ENCODE measurements at regions not wholly inside any gene's neighbourhood (a gene's known extent, or its start where the extent isn't known, plus 50 kb on each side); places are given as distances from the start of the nearest gene placed in this dataset.

- no peak for TF ChIP-seq CTCF (IDR thresholded peaks at IDR 0.05; ENCODE audit: low read depth, low read length)
- DNase-seq (ENCODE audit: extremely low read depth, low read depth): no peak
Observed at GRCh38 chr2:228283491-228284171, 102.1 kb upstream of the SPHKAP start.

- DNase-seq (ENCODE audit: extremely low read depth, low read depth): no peak
- TF ChIP-seq CTCF (IDR thresholded peaks at IDR 0.05; ENCODE audit: low read depth, low read length): no peak
Observed at GRCh38 chr2:228282376-228282775, 100.9 kb upstream of the SPHKAP start.

GRCh38 chr2:228273159-228273558 is 91.7 kb upstream of the SPHKAP start:
- no peak for DNase-seq (ENCODE audit: extremely low read depth, low read depth)
- TF ChIP-seq CTCF (IDR thresholded peaks at IDR 0.05; ENCODE audit: low read depth, low read length): no peak

- DNase-seq (ENCODE audit: extremely low read depth, low read depth): no peak
- no peak for TF ChIP-seq CTCF (IDR thresholded peaks at IDR 0.05; ENCODE audit: low read depth, low read length)
Observed at GRCh38 chr2:228269351-228269750, 87.9 kb upstream of the SPHKAP start.

- TF ChIP-seq CTCF (IDR thresholded peaks at IDR 0.05; ENCODE audit: low read depth, low read length): no peak
- no peak for DNase-seq (ENCODE audit: extremely low read depth, low read depth)
Observed at GRCh38 chr2:228268756-228269155, 87.3 kb upstream of the SPHKAP start.

- TF ChIP-seq CTCF (IDR thresholded peaks at IDR 0.05; ENCODE audit: low read depth, low read length): no peak
- no peak for DNase-seq (ENCODE audit: extremely low read depth, low read depth)
Observed at GRCh38 chr2:228268301-228268700, 86.8 kb upstream of the SPHKAP start.

- TF ChIP-seq CTCF (IDR thresholded peaks at IDR 0.05; ENCODE audit: low read depth, low read length): no peak
- DNase-seq (ENCODE audit: extremely low read depth, low read depth): no peak
Observed at GRCh38 chr2:228263156-228263555, 81.7 kb upstream of the SPHKAP start.
